ENCODE measurements at regions not wholly inside any gene's neighbourhood (a gene's known extent, or its start where the extent isn't known, plus 50 kb on each side); places are given as distances from the start of the nearest gene placed in this dataset.

- TF ChIP-seq, protein P1, sequence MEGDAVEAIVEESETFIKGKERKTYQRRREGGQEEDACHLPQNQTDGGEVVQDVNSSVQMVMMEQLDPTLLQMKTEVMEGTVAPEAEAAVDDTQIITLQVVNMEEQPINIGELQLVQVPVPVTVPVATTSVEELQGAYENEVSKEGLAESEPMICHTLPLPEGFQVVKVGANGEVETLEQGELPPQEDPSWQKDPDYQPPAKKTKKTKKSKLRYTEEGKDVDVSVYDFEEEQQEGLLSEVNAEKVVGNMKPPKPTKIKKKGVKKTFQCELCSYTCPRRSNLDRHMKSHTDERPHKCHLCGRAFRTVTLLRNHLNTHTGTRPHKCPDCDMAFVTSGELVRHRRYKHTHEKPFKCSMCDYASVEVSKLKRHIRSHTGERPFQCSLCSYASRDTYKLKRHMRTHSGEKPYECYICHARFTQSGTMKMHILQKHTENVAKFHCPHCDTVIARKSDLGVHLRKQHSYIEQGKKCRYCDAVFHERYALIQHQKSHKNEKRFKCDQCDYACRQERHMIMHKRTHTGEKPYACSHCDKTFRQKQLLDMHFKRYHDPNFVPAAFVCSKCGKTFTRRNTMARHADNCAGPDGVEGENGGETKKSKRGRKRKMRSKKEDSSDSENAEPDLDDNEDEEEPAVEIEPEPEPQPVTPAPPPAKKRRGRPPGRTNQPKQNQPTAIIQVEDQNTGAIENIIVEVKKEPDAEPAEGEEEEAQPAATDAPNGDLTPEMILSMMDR (IDR thresholded peaks at IDR 0.05): no peak
- TF ChIP-seq POLR2A (IDR thresholded peaks at IDR 0.05): no peak
Measured at GRCh38 chr12:92000597-92000996, 145.0 kb downstream of the BTG1 start.

Data from right lobe of liver (tissue), 4 donors.